ENCODE measurements at regions not wholly inside any gene's neighbourhood (a gene's known extent, or its start where the extent isn't known, plus 50 kb on each side); places are given as distances from the start of the nearest gene placed in this dataset.

GRCh38 chr20:50455656-50456451 lies 54.3 kb upstream of the PTPN1 start:
- intact Hi-C loops (cut with DNase I) = loop anchor here in 1 of 4 donors (10.0 kb wide), 1 partner anchor 51 kb away; no protein-coding TSS in a partner anchor
- peak; percentile 53 to 74 for ATAC-seq
- WGBS = 40% methylated on average over 19 of the region's 19 CpGs
- peak; percentile 66 to 88 (median 86) for DNase-seq
- H3K4me3 ChIP-seq (ENCODE audit: low read length) = no peak overlapping the region
- H3K27me3 ChIP-seq (ENCODE audit: control insufficient read depth, insufficient read depth) = no peaks in the 10 kb centered on the region
- H3K9me3 ChIP-seq (ENCODE audit: control insufficient read depth, low read length) = no peaks in the 10 kb centered on the region
- H3K4me1 ChIP-seq (ENCODE audit: control insufficient read depth, insufficient read depth, low read length) = peaks cover 4% of the 10 kb centered on the region
- peak overlapping the region; percentile 49 for H3K27ac ChIP-seq (ENCODE audit: low read length)

- DNase-seq = no peak
- WGBS = 85% methylated on average over 8 of the region's 8 CpGs
- Histone ChIP-seq H3K9me3 (ENCODE audit: control insufficient read depth, low read length) (no peaks in the 10 kb centered on the region), H3K4me1 (ENCODE audit: control insufficient read depth, insufficient read depth, low read length) (peaks cover 4% of the 10 kb centered on the region), H3K27ac (ENCODE audit: low read length) (peak overlapping the region; percentile 7), H3K27me3 (ENCODE audit: control insufficient read depth, insufficient read depth) (no peaks in the 10 kb centered on the region), H3K4me3 (ENCODE audit: low read length) (no peak overlapping the region)
- ATAC-seq = no peak
- intact Hi-C loops (cut with DNase I) = loop anchor here in 1 of 4 donors (10.0 kb wide), 1 partner anchor 52 kb away; no protein-coding TSS in a partner anchor
Observed at GRCh38 chr20:50456452-50457324, 53.5 kb upstream of the PTPN1 start.

- 93% methylated on average over 2 of the region's 2 CpGs for WGBS
- Histone ChIP-seq H3K4me3 (ENCODE audit: low read length) (no peak overlapping the region), H3K9me3 (ENCODE audit: control insufficient read depth, low read length) (no peaks in the 10 kb centered on the region), H3K4me1 (ENCODE audit: control insufficient read depth, insufficient read depth, low read length) (peaks cover 4% of the 10 kb centered on the region), H3K27ac (ENCODE audit: low read length) (no peak overlapping the region), H3K27me3 (ENCODE audit: control insufficient read depth, insufficient read depth) (no peaks in the 10 kb centered on the region)
- ATAC-seq (no peak), DNase-seq (no peak)
- intact Hi-C loops (cut with DNase I) = loop anchor here in 1 of 4 donors (10.0 kb wide), 1 partner anchor 55 kb away; no protein-coding TSS in a partner anchor
Observed at GRCh38 chr20:50459124-50459918, 50.9 kb upstream of the PTPN1 start.

- Histone ChIP-seq H3K4me3 (ENCODE audit: low read length) (no peak overlapping the region), H3K27ac (ENCODE audit: low read length) (no peak overlapping the region), H3K27me3 (ENCODE audit: control insufficient read depth, insufficient read depth) (no peaks in the 10 kb centered on the region), H3K9me3 (ENCODE audit: control insufficient read depth, low read length) (no peaks in the 10 kb centered on the region), H3K4me1 (ENCODE audit: control insufficient read depth, insufficient read depth, low read length) (peaks cover 4% of the 10 kb centered on the region)
- intact Hi-C loops (cut with DNase I) = loop anchor here in 3 of 4 donors (2.0 to 10.0 kb wide), 3 partner anchors 117 to 269 kb away; partner anchors contain the start of gene CEBPB (in 1 of the 3)
- DNase-seq (no peak), ATAC-seq (peak; percentile 12 to 32)
- WGBS = 59% methylated on average over 9 of the region's 9 CpGs
Observed at GRCh38 chr20:50460115-50460607, 50.0 kb upstream of the PTPN1 start.
